Chondrocyte (in vitro differentiated cells): ENCODE measurements at regions not wholly inside any gene's neighbourhood (a gene's known extent, or its start where the extent isn't known, plus 50 kb on each side); places are given as distances from the start of the nearest gene placed in this dataset.

ENCODE experiments used
- DNase-seq: peaks from one replicate; pipeline ENCODE4 v3.0.0; 2021; ENCODE audit warnings: mixed read lengths, low spot score
- H3K27ac Mint-ChIP-seq: one replicate; pipeline ENCODE4 v1.8.0; 2021; ENCODE audit warnings: mild to moderate bottlenecking, moderate library complexity, mixed read lengths; ENCODE audit not compliant: unreplicated experiment
- H3K27me3 Mint-ChIP-seq: 2 replicates; pipeline ENCODE4 v1.8.0; 2021; ENCODE audit warnings: low read depth, mixed read lengths
- H3K36me3 Mint-ChIP-seq: 2 replicates; pipeline ENCODE4 v1.8.0; 2021; ENCODE audit warnings: low read depth, mixed read lengths
- H3K4me1 Mint-ChIP-seq: 2 replicates; pipeline ENCODE4 v1.8.0; 2021; ENCODE audit warnings: low read depth, mild to moderate bottlenecking, mixed read lengths
- H3K4me3 Mint-ChIP-seq: one replicate; pipeline ENCODE4 v1.8.0; 2021; ENCODE audit warnings: mild to moderate bottlenecking, moderate library complexity, mixed read lengths; ENCODE audit not compliant: unreplicated experiment
- H3K9me3 Mint-ChIP-seq: 2 replicates; pipeline ENCODE4 v1.8.0; 2021; ENCODE audit warnings: low read depth, mixed read lengths
- TF ChIP-seq, protein P1 (sequence below): fragments of 200-600 bp; sonication (generic); IDR thresholded peaks from 2 replicates; pipeline ENCODE4 v1.5.0; 2021; ENCODE audit warnings: antibody characterized with exemption, mild to moderate bottlenecking, moderate library complexity

- TF ChIP-seq, protein P1, sequence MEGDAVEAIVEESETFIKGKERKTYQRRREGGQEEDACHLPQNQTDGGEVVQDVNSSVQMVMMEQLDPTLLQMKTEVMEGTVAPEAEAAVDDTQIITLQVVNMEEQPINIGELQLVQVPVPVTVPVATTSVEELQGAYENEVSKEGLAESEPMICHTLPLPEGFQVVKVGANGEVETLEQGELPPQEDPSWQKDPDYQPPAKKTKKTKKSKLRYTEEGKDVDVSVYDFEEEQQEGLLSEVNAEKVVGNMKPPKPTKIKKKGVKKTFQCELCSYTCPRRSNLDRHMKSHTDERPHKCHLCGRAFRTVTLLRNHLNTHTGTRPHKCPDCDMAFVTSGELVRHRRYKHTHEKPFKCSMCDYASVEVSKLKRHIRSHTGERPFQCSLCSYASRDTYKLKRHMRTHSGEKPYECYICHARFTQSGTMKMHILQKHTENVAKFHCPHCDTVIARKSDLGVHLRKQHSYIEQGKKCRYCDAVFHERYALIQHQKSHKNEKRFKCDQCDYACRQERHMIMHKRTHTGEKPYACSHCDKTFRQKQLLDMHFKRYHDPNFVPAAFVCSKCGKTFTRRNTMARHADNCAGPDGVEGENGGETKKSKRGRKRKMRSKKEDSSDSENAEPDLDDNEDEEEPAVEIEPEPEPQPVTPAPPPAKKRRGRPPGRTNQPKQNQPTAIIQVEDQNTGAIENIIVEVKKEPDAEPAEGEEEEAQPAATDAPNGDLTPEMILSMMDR: no peak
- no peak for DNase-seq
- Mint-ChIP-seq H3K27ac (no peak overlapping the region), H3K9me3 (no peaks in the 10 kb centered on the region), H3K36me3 (no peaks in the 10 kb centered on the region), H3K4me1 (peaks cover 6% of the 10 kb centered on the region), H3K27me3 (no peaks in the 10 kb centered on the region), H3K4me3 (no peak overlapping the region)
These were observed 595.5 kb downstream of the TBC1D4 start for GRCh38 chr13:74886502-74886901.

DNA sequence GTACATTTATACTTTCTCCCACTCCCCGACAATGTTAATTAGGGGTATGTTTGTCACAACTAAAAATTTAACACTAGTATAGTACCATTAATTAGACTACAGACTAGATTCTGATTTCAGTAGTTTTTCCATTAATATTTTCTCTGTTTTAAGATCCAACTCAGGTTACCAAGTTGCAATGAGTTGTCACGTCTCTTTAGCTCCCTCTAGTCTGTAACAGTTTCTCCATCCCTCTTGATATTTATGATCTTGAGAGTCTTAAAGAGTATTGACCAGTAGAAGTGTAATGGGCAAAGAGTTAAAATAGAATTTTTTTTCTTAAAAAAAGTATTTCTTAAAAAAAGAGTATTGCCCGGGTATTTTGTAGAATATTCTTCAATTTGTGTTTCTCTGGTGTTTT is 598.1 kb downstream of the TBC1D4 start:
- H3K36me3 Mint-ChIP-seq: peaks cover 1% of the 10 kb centered on the region
- DNase-seq: no peak
- no peak overlapping the region for H3K4me3 Mint-ChIP-seq
- no peaks in the 10 kb centered on the region for H3K4me1 Mint-ChIP-seq
- TF ChIP-seq, protein P1: peak; percentile 63
- H3K27ac Mint-ChIP-seq: no peak overlapping the region
- no peaks in the 10 kb centered on the region for H3K27me3 Mint-ChIP-seq
- H3K9me3 Mint-ChIP-seq: peaks cover 5% of the 10 kb centered on the region

DNA sequence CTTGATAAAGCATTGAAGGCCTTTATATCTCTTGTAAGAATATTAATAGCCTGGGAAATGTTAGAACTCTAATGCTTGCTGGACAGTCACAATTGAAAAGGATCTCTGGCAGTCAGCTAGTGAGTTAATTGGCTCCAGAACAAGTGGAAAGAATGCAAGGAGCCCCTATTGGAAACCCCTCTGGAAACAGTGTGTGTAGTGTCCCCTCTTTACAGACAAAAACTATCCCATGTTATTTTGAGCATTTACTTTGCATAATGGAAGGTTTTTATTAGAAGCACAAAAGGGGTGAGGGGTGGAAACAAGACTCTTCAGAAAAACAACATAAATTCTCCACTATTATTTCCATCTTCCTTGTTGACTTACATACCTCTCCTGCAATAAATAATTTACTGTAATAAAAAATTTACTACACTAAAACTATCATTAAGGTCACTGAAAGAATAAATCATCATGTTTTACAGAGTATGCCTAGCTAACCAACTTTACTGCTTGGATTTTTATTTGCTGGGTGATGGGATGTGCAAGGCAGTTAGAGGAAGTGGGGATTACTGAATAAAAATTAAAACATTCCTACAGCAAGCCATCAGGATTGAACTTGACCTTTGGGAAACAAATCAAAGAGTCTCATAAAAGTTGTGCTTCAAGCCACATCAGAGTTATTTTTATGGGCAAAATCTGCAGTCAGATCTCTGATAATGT is 610.4 kb downstream of the TBC1D4 start:
- no peak overlapping the region for H3K4me3 Mint-ChIP-seq
- DNase-seq: no peak
- no peaks in the 10 kb centered on the region for H3K4me1 Mint-ChIP-seq
- H3K27ac Mint-ChIP-seq: no peak overlapping the region
- H3K36me3 Mint-ChIP-seq: peaks cover 4% of the 10 kb centered on the region
- no peaks in the 10 kb centered on the region for H3K27me3 Mint-ChIP-seq
- TF ChIP-seq, protein P1: no peak
- H3K9me3 Mint-ChIP-seq: peaks cover 13% of the 10 kb centered on the region

- no peaks in the 10 kb centered on the region for H3K27me3 Mint-ChIP-seq
- TF ChIP-seq, protein P1: no peak
- H3K4me3 Mint-ChIP-seq: no peak overlapping the region
- no peak for DNase-seq
- H3K36me3 Mint-ChIP-seq: peaks cover 4% of the 10 kb centered on the region
- no peak overlapping the region for H3K27ac Mint-ChIP-seq
- peaks cover 13% of the 10 kb centered on the region for H3K9me3 Mint-ChIP-seq
- H3K4me1 Mint-ChIP-seq: peaks cover 4% of the 10 kb centered on the region
These were observed 611.1 kb downstream of the TBC1D4 start for GRCh38 chr13:74870865-74871264.

GRCh38 chr13:74869846-74870245 is 612.1 kb downstream of the TBC1D4 start:
- no peak overlapping the region for H3K27ac Mint-ChIP-seq
- H3K4me1 Mint-ChIP-seq: peaks cover 4% of the 10 kb centered on the region
- H3K27me3 Mint-ChIP-seq: no peaks in the 10 kb centered on the region
- TF ChIP-seq, protein P1: no peak
- H3K36me3 Mint-ChIP-seq: peaks cover 4% of the 10 kb centered on the region
- H3K4me3 Mint-ChIP-seq: no peak overlapping the region
- DNase-seq: no peak
- peaks cover 13% of the 10 kb centered on the region for H3K9me3 Mint-ChIP-seq
